Activated T-helper 1 cell treated with Interleukin-2 at 50 U/mL for 16 hours (primary cell): ENCODE measurements at regions not wholly inside any gene's neighbourhood (a gene's known extent, or its start where the extent isn't known, plus 50 kb on each side); places are given as distances from the start of the nearest gene placed in this dataset.

Source experiments
- DNase-seq: peaks from one replicate; pipeline ENCODE4 v3.0.0-alpha.2; 2020; ENCODE audit warnings: low read depth

DNA sequence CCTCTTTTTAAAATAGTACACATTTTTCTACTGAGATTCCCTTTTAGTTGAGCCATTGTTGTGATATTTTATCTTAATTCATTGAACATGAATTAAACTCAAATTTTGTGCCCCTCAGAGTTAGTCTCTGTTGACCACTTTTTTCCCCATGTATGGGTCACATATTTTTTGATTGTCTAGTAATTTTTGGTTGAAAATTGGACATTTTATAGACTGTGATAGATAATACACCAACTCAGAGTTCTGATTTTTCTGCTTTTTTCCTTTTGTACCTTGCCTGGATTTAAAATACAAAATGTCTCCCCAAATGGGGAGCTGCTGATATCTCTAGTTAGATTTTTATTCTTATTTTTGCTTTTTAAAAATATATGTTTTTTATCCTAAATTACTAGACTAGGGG, 291.8 kb upstream of the CITED2 start:
- no peak for DNase-seq

DNA sequence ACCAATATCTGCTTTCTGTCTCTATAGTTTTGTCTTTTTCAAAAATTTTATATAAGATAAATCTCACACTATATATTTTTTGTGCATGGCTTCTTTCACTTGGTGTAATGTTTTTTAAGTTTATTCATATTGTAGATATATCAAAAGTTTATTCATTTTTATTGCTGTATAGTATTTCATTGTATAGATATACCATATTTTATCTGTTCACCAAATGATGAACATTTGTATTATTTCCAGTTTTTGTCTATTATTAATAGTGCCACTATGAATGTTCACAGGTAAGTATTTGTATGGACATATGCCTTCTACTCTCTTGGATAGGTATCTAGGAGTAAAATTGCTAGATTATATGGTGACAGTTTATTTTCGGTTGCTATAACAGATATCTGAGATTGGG, 289.5 kb upstream of the CITED2 start:
- DNase-seq: no peak

DNA sequence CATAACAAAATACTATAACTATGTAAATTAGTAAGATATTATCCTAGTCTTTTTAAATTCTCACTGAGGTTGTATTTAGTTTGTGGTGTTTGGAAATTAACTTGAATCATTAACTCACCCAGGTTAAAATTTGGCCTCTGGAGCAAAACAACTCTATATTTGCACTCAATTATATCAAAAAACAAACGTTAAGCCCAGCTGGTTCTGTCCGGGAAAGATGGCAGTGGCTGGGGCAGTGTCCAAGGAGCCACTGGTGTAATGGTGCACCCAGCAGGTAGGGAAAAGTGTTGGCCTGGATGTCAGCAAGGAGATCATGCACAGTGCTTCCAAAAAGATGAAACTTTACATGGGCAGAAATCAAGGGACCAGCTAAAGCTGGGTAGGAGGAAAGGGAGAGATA, 285.3 kb upstream of the CITED2 start:
- no peak for DNase-seq

DNA sequence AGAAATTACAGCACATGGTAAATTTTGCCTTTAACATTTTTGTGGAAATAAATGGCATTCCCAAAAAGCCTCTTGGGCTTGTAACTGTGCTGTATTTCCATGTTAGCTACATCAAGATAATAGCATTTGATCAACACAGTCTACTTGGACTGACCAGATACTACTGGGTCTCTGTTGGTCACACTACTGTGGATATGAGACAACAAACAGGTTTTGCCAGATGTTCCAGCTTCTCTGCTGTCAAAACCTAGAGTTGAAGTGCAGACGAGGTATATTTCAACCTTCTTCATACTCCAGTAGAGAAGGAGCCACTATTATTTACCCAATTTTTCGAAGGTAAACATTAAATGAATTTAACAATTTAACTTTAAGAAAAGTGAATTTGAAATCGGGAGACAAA, 284.7 kb upstream of the CITED2 start:
- DNase-seq: no peak

DNA sequence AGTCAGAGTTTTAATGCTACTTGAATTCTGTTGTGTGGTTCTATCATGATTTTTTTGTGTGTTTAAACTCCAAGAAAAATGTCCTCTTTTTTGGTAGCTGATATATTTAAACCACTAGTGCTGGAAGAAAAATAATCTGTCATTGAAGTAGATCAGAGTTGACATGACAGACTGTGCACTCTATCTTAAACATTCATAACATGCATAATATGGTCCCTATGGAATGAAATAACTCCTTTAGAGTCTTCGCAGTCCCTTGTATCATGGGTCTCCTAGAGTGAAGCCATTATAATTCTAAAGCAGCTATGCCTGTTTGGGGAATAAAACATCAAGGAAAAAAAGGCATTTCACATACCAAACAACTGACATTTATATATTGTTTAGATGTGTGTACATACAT, 282.7 kb upstream of the CITED2 start:
- no peak for DNase-seq

DNA sequence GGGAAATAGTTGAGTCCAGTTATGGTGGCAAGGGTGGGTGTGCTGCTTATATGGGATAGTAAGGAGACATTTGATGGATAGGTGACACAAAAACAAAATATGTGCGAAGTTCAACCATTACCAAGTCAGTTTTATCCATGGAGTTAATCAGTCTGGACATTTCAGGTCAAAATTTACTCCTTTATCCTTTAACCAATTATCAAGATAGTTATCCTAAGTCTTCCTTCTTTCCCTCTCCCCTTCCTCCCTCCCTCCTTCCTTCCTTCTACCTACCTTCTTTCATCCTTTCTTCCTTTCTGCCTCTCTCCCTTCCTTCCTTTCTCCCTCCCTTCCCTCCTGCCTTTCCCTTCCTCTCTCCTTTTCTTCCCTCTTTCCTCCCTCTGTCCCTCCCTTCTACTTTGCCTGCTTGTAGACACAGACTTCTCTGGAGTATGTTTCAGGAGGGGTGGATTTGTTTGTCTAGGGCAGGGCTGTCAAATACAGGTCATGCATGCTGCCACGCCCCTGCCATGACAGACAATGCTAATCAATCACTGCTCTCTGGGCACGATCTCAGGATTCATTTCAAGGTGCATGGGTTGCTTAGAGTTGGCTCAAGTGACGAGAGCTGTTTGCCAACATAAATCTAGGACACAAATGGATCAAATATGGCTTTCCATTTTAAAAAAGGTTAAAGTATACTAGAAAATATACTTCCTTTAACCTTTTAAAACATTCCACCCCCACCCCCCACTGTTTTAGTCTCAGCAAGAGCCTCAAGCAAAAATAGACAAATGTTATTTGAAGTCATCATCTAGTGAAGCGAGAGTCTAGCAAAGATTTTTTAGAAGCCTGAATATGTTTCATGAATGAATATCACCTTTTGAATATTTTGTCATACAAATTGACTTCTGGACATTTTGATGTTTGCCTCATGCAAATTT, 281.6 kb upstream of the CITED2 start:
- DNase-seq: no peak

- no peak for DNase-seq
Observed at GRCh38 chr6:139654888-139655782, 280.7 kb upstream of the CITED2 start.

DNA sequence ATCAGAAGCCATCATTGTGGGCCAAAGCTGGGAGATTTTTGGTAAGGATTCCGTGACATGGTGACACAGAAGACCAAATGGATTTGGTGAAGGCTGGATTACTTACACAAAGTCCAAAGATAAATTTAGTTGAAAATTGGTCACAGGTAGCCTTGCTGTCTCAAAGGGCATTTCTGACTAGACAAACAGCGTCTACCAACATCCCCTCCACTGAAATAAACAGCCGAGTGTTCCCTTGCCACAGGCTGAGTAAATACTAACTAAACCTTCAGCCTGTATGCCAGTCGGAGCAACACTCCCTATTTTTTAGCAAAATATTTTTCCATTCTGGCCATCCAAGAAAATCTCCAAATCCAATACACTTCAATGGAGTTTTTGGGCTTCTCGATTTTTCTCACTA, 279.9 kb upstream of the CITED2 start:
- DNase-seq: no peak

- DNase-seq: no peak
Observed at GRCh38 chr6:139653111-139653510, 278.7 kb upstream of the CITED2 start.

DNA sequence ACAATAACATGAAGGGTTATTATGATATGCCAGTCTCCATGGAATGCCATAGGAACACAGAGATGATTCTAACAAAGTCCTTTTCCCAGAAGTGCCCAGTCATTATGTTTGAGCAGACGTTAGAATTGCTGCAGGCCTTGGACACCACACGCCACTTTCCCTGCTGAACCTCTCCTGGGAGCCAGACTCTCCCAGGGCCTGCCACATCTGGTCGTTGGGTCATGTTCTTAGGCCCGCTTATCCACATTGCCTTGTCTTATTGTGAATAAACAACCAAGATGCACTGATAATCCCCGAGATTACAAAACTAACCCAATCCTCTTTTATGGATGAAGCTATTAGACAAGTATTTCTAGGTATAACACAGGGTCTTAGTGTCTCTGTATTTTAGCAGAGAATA, 276.5 kb upstream of the CITED2 start:
- DNase-seq: no peak

DNA sequence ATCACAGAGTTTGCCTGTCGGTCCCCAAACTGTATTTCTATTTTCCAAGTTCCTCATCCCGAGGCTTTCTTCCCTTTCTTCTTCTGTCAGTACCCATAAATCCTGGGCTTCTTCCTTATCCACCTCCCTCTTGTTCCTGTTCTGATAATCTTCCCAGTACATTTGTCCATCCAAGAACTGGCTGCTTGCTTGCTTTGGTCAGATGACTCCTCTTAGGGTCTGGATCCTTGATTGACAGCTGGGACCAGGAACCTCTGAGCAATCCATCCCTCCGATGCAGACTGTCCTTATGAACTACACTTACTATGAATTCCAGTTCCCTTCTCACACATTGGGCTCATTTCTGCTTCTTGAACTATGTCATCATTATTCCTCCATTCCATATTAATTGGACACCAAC, 275.3 kb upstream of the CITED2 start:
- no peak for DNase-seq

GRCh38 chr6:139649128-139649527, 274.7 kb upstream of the CITED2 start:
- no peak for DNase-seq

DNA sequence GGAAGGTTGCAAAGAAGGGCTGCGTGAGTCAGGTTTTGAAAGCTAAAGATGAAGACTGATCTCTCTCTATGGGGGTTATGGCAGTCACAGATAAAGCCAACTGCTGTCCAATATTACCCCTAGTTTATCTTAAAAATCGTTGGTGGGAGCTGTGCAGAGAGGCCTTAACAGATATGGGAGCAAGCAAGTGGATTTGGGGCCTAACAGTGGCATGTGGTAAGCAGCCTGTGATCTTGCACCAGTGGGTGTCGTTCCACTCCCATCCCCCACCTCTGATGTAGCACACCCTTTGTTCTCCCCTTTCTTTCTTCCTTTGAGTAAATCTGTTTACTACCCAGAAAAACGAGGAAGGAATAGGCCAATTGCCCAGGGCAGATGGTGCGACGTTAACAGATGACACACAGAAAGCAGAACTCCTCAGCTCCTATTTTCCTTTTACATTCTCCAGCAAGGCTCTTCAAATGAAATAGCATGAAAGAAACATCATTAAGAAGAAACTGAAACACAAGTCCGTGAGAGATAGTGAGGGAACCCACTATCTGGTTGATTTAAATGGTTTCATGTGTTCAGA, 274.1 kb upstream of the CITED2 start:
- no peak for DNase-seq

DNA sequence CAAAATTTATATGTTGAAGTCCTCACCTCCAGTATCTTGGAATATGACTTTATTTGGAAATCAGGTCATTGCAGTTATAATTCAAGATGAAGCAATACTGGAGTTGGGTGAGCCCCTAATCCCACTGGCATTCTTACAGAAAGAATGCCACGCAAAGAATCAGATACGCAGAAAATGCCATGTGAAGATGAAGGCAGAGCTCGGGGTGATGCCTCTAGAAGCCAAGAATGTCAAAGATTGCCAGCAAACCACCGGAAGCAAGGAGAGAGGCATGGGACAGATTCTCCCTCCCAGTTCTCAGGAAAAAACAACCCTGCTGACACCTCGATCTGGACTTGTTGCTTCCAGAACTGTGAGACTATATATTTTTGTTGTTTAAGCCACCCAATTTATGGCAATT, 273.4 kb upstream of the CITED2 start:
- no peak for DNase-seq

GRCh38 chr6:139647016-139647415, 272.6 kb upstream of the CITED2 start:
- no peak for DNase-seq

DNA sequence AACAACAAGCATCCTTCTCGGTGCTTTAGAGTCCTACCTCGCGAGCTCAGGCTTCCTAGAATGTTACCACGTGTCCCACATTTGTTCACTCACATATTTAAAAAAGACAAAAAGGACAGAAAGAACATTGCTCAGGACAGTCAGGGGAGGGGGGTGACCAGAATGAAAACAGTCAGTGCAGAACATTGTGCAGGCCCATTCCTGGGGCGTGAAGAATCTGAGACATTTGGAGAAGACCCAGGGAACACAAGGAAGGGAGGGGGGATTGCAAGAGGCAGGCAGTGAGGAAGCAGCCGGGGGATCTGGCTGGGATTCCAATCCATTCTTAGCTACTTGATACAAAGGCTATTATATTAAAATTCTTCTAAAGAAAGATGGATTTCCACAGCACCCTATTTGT, 270.4 kb upstream of the CITED2 start:
- no peak for DNase-seq

DNA sequence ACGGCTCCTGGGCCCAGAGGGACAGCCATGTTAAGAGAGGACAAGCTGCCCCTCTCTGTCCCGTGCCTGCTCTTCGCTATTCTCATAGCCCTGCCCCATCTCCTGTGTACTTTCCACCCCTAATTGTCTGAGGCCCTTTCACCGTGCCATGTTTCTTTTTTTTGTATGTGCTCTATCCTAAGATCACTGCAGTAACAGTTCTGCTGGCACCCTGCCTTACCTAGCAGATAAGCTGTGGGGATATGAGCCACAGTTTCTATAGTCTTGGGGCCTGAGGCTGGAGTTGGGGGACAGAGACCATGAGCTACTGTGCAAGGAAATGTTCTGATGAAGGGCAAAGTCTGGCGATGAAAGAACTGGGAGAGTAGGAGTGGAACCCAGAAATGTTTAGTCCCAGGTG, 269.5 kb upstream of the CITED2 start:
- DNase-seq: no peak

GRCh38 chr6:139642346-139642745, 267.9 kb upstream of the CITED2 start:
- no peak for DNase-seq

DNA sequence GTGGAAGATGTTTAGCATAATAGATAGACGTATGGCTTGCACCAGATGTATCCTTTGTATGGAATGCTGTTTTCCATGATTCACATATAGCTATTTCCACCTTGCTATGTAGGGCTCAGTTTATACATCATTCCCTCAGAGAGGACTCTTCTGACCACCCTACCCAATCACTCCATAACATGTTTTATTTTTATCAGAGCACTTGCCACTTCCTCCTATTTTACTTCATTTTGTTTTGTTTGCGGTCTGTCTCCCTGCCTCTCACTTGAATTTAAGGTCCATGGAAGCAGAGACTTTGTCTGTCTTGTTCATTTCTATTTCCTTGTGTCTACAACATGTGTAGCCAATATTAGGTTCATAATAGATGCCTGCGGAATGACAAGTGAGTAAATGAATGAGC, 266.9 kb upstream of the CITED2 start:
- DNase-seq: no peak

GRCh38 chr6:139640921-139641320, 266.5 kb upstream of the CITED2 start:
- no peak for DNase-seq

GRCh38 chr6:139640448-139640847, 266.0 kb upstream of the CITED2 start:
- DNase-seq: no peak

GRCh38 chr6:139639507-139639906, 265.1 kb upstream of the CITED2 start:
- no peak for DNase-seq
